ENCODE measurements at regions not wholly inside any gene's neighbourhood (a gene's known extent, or its start where the extent isn't known, plus 50 kb on each side); places are given as distances from the start of the nearest gene placed in this dataset.

DNA sequence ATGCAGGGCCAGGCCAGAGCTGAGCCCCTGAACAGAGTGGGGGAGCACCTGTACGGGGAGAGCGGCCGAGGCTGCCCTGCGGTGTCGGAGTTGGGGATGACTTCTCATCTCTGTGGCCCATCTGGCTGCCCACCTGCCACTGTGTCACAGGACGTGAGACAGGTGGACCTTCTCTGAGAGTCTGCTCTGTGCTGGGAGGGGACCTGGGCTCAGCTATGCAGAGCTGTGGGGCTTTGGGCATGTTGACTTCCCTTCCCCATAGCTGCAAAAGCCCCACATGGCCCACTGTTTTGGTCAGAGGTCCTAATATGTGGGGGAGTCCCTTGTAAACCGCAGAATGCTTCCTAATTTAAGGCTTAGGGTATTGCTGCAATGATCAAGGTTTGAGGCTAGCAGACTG lies 68.0 kb upstream of the TRPM1 start:
- TF ChIP-seq, protein P1, sequence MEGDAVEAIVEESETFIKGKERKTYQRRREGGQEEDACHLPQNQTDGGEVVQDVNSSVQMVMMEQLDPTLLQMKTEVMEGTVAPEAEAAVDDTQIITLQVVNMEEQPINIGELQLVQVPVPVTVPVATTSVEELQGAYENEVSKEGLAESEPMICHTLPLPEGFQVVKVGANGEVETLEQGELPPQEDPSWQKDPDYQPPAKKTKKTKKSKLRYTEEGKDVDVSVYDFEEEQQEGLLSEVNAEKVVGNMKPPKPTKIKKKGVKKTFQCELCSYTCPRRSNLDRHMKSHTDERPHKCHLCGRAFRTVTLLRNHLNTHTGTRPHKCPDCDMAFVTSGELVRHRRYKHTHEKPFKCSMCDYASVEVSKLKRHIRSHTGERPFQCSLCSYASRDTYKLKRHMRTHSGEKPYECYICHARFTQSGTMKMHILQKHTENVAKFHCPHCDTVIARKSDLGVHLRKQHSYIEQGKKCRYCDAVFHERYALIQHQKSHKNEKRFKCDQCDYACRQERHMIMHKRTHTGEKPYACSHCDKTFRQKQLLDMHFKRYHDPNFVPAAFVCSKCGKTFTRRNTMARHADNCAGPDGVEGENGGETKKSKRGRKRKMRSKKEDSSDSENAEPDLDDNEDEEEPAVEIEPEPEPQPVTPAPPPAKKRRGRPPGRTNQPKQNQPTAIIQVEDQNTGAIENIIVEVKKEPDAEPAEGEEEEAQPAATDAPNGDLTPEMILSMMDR (IDR thresholded peaks at IDR 0.05), result no peak
- no peak for TF ChIP-seq POLR2AphosphoS5 (IDR thresholded peaks at IDR 0.05)
